ENCODE measurements at regions not wholly inside any gene's neighbourhood (a gene's known extent, or its start where the extent isn't known, plus 50 kb on each side); places are given as distances from the start of the nearest gene placed in this dataset.

GRCh38 chr5:152072091-152072490 is 147.4 kb upstream of the GLRA1 start:
- TF ChIP-seq POLR2A (IDR thresholded peaks at IDR 0.05) (no peak), CTCF (IDR thresholded peaks at IDR 0.05) (no peak)

Measured in esophagus squamous epithelium (tissue), 4 donors.